HG03469 (cell line): ENCODE measurements at regions not wholly inside any gene's neighbourhood (a gene's known extent, or its start where the extent isn't known, plus 50 kb on each side); places are given as distances from the start of the nearest gene placed in this dataset.

ENCODE experiments used
- ATAC-seq: cut with Tn5 transposase; IDR thresholded peaks from one replicate; pipeline ENCODE4 v1.9.1; 2021; ENCODE audit warnings: mild to moderate bottlenecking, moderate library complexity, moderate number of reproducible peaks; ENCODE audit not compliant: unreplicated experiment

DNA sequence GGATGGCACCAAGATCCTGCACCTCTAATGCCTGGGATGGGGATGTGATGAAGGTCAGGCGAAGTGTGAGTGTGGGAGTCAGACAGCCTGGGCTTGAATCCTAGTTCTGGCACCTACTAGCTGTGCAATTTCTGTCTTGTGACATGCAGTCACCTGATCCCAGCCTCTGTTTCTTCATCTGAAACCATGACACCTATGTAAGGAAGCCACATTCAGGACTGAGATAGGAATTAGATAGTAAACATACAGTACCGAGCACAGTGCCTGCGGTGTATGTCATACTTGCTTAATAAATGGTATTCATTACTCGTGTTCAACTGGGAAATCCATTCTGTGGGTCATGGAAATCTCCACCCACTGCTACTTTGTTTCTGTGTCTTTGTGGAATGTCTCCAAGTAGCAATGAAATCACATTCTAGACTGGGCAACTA, 140.6 kb upstream of the STC2 start:
- ATAC-seq, result no peak

DNA sequence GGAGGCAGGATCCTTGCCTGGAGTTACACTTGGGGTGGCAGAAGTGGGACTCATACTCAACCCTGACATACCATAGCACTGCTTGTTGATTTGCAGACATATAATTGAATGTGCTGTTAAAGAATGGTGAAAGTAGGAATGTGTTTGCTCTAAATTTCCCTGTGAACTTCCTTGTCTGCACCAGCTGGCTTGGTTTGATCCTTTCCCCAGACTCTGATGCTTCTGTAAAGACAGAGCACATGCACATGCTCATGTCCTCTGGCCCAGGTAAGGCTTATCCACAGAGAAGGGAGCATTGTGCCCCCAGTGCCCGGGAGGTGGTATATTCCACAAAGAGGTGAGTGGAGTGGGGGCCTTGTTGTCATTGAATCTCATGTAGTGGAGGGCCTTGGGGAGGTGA, 138.0 kb upstream of the STC2 start:
- no peak for ATAC-seq

DNA sequence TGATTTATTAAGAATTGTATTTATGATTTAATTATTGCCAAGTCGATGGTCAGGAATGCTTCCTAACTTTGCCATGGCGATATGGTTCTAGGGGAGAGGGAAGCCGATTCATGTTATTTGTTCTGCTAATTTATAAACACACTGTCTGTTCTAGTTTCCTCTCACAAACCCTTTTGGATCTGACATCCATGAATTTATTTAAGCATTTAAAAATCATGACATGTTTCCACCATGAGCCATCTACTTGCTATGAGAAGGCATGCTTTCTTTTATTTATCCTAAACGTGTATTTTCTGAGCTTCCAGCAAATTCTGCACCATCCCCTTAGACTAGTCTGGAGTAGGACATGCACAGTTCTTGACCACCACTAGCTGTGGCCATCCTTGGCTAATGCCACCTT, 136.6 kb upstream of the STC2 start:
- no peak for ATAC-seq

DNA sequence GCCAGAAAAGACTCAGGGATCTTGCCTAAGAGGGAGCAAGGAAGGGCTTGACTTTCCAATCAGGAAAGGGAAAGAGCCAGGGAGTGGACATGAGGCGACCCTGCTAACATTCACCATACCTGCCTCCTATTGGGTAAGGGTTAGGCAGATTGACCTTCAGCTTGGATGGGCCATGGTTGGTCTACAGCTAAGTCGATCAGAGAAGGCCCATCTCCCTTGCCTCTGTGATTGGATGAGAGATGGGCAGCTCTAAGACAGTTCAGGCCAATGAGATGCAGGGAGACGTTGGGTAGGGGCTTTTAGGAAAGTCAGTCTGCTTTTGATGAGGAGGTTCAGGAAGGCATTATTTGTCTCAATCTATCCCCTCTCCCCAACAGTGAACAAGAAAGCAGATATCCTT, 135.0 kb upstream of the STC2 start:
- no peak for ATAC-seq

DNA sequence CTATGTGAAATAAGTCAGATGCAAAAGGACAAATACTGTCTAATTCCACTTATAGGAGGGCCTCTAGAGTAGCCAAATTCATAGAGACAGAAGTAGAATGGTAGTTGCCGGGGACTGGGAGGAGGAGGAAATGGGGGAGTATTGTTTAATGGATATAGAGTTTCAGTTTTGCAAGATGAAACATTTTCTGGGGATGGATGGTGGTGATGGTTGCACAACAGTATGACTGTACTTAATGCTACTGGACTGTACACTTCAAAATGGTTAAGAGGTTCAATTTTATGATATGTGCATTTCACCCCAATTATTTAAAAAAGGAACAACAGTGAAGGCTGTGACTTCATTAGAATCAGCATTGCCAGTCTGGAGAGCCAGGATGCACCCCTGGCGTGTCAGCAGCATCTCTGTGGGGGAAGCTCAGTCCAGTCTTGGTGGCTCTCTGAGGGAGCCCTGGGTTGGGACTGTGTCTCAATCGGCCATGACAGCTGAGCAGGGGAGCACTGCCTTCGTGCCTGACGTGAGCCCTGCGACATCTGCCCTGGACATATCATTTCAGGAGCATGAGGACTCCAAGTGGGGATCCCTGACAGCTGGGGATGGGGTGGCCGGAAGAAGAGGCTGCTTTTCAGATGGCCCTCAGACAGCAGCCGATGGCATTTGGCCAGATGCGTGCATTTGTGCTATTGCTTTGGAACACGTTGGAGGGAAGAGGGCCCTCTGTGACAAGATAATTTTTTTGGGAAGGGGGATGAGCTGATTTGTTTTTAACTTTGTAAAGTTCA, 130.8 kb upstream of the STC2 start:
- no peak for ATAC-seq

DNA sequence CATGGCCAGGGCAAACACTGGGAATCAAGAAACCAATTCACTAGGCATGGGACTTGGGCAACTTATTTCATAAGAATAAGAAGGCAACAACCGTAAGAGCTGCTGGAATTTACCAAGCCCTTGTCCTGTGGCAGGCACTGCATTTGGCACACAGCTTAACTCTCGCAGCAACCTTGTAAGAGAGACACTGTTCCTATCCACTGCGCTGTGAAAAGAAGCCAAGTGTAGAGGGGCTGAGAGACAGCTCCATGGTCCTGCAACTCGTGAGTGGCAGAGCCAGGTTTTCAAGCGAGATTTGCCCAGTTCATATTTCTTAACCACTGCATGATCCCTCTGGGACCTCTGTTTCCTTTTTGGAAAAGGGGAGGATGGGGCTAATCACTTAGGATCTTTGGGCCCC, 129.3 kb upstream of the STC2 start:
- no peak for ATAC-seq

DNA sequence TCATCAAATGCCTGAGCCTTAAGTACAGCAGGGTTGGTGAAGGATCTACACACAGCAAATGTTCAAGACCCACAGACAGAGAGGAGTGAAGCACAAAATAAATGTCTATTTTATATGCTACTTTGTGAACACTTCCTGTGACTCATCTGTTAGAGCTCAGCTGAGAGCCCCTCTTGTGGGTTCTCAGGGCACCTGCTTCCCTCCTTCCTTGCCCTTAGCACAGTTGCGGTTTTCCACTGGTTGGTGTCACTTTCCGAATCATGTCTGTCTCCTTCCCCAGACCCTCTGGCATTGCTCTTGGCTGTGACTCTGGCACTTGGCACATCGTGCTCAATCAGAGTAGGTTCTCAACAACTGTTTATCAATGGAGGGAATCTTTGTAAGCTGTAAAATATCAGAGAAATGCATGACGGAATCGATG, 128.5 kb upstream of the STC2 start:
- ATAC-seq, result no peak

DNA sequence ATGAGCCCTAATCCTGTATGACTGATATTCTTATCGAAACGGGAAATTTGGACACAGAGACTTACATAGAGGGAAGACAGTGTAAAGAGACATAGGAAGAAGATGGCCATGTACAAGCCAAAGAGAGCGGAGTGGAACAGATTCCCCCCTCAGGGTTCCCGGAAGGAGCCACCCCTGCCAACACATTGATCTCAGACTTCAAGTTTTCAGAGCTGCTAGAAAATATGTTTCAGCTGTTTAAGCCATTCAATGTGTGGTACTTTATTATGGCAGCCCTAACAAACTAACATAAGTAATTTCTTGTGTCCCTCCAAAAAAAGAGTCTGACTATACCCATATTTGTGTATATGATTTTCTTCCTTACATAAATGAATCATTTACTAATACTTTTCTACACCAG, 128.0 kb upstream of the STC2 start:
- ATAC-seq, result no peak

DNA sequence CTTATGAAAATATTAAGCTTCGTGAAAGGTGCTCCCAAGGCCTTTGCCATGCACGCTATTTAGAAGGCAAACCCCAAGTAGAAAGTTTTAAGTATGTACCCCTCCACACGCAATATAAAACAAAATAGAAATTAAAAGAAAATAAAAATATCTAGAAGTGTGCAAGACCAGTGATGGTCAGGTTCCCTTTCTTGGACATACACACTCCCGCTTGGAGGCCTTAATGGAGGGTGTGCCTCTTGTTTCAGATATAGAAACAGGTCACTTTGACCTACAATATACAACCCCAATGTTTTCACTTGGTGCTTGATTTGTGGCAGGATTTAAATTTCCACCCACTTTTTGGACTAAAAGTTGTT, 127.4 kb upstream of the STC2 start:
- ATAC-seq, result no peak

DNA sequence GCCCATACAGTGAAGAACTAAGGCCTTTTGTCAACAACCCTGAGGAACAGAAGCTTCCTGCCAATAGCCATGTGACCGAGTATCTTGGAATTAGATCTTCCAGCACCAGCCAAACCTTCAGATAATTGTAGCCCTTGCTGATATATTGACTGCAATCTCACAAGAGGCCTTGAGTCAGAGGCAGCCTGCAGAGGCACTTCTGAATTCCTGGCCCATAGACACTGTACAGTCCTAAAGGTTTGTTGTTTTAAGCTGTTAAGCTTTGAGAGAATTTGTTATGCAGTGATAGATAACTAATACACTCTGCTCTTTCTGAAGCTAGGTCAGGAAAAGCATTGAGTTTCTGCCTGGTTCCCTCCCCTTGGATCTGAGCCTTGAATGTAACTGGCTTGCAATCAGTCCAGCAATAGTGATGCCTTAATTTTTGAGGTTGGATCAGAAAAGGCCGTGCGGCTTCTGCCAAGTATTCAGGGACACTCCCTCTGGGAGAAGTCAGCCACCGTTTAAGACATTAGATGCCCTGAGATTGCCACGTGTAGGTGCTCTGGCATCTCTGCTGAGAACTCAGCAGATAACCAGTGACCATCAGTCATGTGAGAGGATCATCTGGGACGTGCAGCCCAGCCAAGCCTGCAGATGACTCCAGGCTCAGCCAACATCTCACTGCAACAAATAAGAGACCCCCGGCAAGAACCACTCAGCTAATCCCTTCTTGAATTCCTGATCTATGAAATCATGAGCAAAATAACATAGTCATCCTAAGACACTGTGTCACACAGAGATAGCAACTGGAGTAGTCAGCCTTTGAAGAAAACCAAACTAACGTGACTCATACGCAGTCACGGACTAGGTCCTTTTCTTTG, 126.8 kb upstream of the STC2 start:
- ATAC-seq, result no peak

DNA sequence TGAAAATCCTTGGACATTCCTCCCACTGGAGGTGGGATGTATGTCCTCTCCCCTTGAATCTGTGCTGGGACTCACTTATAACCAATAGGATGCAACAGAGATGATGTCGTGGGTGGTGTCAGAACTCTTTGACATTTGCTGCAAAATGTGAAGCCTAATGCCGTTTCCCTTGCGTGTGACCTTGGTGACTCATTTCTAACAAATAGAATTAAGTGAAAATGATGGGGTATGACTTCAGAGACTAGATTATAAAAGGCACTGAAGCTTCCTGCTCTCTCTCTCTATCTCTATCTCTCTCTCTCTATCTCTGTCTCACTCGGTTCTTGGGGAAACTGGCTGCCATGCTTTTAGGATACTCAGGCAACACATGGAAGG, 126.1 kb upstream of the STC2 start:
- no peak for ATAC-seq

DNA sequence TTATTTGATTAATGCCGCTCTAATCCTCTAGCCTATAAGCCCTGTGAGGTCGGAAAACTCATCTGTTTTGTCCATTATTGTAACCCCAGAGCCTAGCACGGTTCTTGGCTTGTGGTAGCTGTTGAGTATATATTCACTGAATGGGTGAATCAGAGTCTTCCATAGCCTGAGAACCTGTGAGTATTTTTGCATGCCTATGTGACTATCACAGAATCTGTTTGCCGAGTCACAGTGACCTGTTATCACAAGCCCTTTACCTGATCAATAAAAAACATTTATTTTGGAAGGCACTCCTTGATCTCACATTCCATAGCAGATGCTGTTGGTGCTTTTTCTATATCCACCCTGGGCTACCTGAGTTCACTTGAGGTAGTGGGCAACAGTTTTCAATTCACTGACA, 125.0 kb upstream of the STC2 start:
- no peak for ATAC-seq

DNA sequence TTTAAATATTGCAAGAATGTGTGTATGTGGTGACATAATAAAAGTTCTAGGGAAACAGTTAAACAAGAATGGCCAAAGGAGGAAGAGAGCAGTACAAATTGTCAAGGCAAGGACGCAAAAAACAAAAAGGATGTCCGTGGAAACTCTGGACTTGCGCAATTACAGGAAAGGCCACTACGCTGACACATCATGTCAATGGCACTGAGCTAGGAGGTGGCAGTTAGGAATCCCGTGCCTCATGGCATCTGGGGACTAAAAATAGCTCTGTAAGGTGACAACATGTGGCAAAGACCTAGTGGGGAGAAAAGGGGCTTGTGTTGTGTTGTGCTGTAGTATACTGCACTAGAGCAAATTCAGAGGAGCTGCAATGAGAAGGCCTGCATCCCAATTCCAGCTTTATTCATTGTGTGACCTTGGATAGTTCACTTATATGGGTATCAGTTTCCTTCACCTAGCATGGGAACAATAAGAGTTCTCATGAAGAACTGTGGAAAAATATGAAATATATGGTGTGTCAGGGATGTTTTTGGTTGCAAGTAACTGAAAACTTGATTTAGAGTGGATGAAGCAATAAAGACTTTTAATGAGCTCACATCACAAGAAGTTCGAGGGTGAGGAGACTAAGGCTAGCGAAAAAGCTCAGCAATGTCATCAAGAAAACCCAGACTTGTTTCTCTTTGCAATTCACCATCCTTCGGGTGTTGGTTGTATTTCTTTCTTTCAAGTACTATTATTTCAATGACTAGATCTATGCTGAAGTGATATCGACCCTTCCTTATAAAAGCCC, 124.1 kb upstream of the STC2 start:
- no peak for ATAC-seq

DNA sequence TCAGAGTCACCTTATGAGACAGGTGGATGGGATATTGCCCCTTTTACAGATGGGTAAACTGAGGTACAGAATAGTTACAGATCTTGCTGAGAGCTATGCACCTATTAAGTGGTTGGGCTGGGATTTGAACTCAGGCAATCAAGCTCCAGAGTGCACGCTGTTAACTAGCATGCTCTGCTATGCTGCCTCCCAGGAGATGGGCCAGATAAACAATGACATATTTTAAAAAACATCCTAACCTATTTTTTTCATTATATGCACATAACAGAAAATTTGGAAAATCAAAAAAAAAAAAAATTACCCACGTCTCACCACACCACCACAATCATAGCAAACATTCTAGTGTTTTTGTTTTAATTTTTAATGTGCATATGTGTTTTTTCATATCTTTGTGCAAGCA, 123.4 kb upstream of the STC2 start:
- ATAC-seq, result no peak

DNA sequence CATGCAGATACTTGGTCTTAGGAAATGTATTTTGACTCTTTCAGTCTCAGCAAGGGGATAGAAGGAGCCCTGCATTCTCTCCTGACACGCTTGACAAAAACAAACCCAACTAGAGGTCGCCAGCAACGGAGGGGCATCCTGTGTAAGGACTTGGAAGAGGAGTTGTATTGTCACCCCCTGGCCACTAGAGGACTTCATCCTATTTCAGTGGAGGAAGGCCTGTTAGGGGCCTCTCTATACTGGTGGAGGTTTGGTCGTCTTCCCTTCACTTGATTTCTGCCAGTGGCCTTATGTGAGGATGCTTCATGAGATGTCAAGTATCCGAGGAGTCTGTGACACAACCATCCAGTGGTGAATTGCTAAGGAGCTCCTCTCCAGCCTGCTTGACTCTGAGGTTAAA, 122.8 kb upstream of the STC2 start:
- no peak for ATAC-seq

DNA sequence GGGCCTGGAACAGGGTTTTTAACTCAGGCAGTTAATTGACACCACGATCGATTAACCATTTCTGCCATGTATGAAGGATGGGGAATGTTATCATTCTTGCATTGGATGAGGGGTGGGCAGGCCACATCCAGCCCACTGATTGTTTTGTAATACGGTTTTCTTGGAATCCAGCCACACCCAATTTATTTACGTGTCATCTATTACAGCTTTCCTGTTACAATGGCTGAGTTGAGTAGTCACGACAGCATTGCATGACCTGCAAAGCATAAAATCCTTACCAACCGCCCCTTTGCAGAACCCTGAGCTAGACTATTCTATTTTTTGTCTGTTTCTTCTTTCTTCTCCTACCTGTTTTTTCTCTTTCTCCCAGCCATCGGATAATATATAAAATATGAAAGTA, 122.0 kb upstream of the STC2 start:
- ATAC-seq, result no peak

DNA sequence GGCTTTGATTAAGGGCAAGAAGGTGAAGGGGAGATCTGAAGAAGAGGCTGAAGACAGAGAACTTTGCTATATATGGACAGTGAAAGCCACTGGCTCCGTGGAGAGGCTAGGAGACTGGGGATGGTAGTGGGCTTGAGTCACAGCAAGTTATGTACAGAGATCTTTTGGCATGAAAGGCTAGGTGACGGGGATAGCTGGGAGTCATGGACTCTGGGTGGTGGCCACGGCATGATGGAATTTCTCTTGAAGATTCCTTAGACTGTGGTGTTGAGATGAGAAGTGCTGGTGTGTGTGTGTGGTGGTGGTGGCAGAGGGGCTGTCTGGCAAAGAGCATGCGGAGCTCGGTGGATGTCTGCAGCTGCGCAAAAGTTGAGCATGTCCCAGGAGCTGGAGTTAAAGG, 120.6 kb upstream of the STC2 start:
- no peak for ATAC-seq

DNA sequence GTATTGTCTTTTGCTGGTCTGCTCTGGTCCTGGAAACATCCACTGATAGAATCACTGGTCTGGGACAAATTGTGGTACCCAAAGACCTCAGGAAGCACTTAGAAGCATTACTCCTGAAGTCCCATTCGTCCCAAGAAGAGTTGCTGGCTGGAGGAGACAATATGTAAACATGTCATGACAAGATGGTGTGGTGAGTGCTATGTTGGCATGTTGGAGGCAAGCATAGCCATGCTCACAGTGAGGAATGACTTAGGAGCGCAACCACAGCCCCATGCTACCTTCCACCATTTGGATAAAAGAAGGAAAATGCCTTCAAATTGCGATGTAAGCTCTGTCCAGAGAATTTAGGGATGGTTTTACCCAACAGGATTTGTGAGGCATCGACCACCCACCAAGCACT, 115.8 kb upstream of the STC2 start:
- ATAC-seq, result no peak

DNA sequence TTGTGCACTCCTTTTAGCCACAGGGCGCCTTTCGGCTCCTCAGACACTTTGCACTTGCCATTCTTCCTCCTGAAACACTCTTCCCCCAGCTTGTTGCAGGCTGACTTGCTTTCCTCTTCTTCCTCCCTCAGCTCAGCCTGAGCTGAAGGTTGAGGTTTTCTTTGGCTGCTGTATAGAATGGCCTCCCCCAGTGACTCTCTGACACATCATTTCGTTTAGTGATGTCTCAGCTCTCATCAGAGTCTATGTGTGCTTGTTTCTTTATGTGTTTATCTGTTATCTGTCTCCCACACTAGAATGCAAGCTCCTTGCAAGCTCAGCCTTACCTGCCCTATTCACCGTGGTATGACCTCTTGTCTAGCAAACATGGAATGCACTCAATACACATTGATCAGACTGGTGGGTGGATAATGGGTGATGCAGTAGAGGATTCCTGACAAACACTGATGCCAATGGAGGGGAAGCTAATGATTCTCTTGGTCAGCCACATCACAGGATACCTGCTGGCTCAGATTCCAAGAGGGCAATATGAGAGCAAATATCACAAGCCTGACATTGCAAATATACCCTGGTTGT, 112.9 kb upstream of the STC2 start:
- ATAC-seq, result no peak

DNA sequence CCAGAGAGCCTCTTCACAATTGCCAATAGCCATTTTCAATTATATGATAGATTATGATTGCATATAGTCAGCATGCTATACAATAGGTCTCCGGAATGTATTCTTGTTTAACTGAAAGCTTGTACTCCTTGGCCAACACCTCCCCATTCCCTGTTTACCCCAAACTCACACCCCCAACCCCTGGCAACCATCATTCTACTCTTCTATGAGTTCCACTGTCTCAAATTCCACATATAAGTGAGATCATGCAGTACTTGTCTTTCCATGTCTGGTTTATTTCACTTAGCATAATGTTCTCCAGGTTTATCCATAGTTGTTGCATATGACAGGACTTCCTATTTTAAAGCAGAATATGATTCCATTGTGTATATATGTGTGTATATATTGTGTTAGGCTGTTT, 110.7 kb upstream of the STC2 start:
- no peak for ATAC-seq

DNA sequence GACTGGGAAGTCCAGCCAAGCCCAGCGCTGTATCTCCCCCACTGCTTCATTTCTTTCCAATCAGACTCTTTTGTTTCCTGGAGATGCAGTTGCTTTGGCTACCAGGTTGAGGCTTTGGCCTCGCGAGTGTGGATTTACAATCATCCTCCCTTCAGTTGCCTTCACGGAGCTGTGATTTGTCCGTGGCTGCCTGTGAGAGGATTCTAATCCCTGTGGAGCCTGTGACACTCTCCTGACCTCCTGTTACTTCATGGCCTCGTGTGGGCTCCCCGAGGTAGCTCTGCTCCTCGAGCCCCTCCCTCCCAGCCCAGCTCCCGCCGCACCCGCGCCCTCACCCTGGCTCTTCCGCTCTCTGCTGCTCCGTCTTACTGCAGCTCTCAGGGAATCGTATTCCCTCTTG, 107.2 kb upstream of the STC2 start:
- ATAC-seq, result no peak
